ENCODE measurements at regions not wholly inside any gene's neighbourhood (a gene's known extent, or its start where the extent isn't known, plus 50 kb on each side); places are given as distances from the start of the nearest gene placed in this dataset.
"Not testable (repeated sequence)": the region's sequence is repeated elsewhere in the genome, so short reads cannot be mapped to it uniquely, and the experiment has no call there.

- Mint-ChIP-seq H3K4me3 (no peak overlapping the region), H3K27me3 (ENCODE audit: low read depth) (peaks cover 37% of the 10 kb centered on the region), H3K36me3 (ENCODE audit: low read depth) (no peaks in the 10 kb centered on the region), H3K4me1 (ENCODE audit: low read depth) (peaks cover 4% of the 10 kb centered on the region), H3K27ac (no peak overlapping the region), H3K9me3 (no peaks in the 10 kb centered on the region)
- no peak for DNase-seq (ENCODE audit: low spot score)
These were observed 117.6 kb downstream of the SEM1 start for GRCh38 chr7:96591900-96592676.

- Mint-ChIP-seq H3K36me3 (ENCODE audit: low read depth) (no peaks in the 10 kb centered on the region), H3K27me3 (ENCODE audit: low read depth) (peaks cover 31% of the 10 kb centered on the region), H3K27ac (no peak overlapping the region), H3K9me3 (no peaks in the 10 kb centered on the region), H3K4me1 (ENCODE audit: low read depth) (peaks cover 4% of the 10 kb centered on the region), H3K4me3 (no peak overlapping the region)
- DNase-seq (ENCODE audit: low spot score) = no peak
These were observed 118.3 kb downstream of the SEM1 start for GRCh38 chr7:96591159-96591899.

DNA sequence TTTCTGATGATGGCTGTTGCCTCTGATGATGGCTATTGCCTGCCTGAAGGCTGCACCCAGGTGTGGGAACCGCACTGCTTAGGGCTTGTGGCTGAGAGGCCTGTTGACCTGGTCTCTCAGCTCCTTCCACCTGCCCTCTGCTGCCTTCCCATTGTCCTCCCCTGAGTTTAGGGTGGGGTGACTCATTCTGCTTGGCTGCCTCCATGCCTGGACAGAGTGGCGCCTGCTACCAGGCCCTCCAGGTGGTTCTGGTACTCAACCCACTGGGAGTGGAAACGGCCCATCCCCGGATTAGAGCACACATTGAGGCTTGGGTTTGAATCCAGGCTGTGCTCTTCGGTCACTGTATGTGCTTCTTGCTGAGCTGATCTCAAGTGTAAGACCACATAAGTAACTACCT lies 120.6 kb downstream of the SEM1 start:
- H3K27me3 Mint-ChIP-seq (ENCODE audit: low read depth) = peaks cover 20% of the 10 kb centered on the region
- no peak overlapping the region for H3K27ac Mint-ChIP-seq
- DNase-seq (ENCODE audit: low spot score) = no peak
- no peaks in the 10 kb centered on the region for H3K9me3 Mint-ChIP-seq
- H3K4me3 Mint-ChIP-seq = no peak overlapping the region
- no peaks in the 10 kb centered on the region for H3K36me3 Mint-ChIP-seq (ENCODE audit: low read depth)
- peaks cover 4% of the 10 kb centered on the region for H3K4me1 Mint-ChIP-seq (ENCODE audit: low read depth)

GRCh38 chr7:96579119-96579518 lies 130.5 kb downstream of the SEM1 start:
- Mint-ChIP-seq H3K4me3 (no peak overlapping the region), H3K9me3 (no peaks in the 10 kb centered on the region), H3K27ac (no peak overlapping the region), H3K4me1 (ENCODE audit: low read depth) (no peaks in the 10 kb centered on the region), H3K36me3 (ENCODE audit: low read depth) (no peaks in the 10 kb centered on the region), H3K27me3 (ENCODE audit: low read depth) (no peaks in the 10 kb centered on the region)
- no peak for DNase-seq (ENCODE audit: low spot score)

GRCh38 chr7:96578606-96579005 lies 131.0 kb downstream of the SEM1 start:
- Mint-ChIP-seq H3K9me3 (no peaks in the 10 kb centered on the region), H3K4me3 (no peak overlapping the region), H3K4me1 (ENCODE audit: low read depth) (no peaks in the 10 kb centered on the region)

GRCh38 chr7:96563409-96563808 lies 146.2 kb downstream of the SEM1 start:
- Mint-ChIP-seq H3K36me3 (ENCODE audit: low read depth) (no peaks in the 10 kb centered on the region), H3K4me3 (no peak overlapping the region), H3K27me3 (ENCODE audit: low read depth) (peaks cover 9% of the 10 kb centered on the region), H3K27ac (no peak overlapping the region), H3K4me1 (ENCODE audit: low read depth) (no peaks in the 10 kb centered on the region), H3K9me3 (no peaks in the 10 kb centered on the region)
- DNase-seq (ENCODE audit: low spot score) = no peak

More at GRCh38 chr7:96578606-96579005, 131.0 kb downstream of the SEM1 start:
- H3K27ac Mint-ChIP-seq = no peak overlapping the region
- H3K36me3 Mint-ChIP-seq (ENCODE audit: low read depth) = no peaks in the 10 kb centered on the region
- no peaks in the 10 kb centered on the region for H3K27me3 Mint-ChIP-seq (ENCODE audit: low read depth)
- DNase-seq (ENCODE audit: low spot score) = no peak

DNA sequence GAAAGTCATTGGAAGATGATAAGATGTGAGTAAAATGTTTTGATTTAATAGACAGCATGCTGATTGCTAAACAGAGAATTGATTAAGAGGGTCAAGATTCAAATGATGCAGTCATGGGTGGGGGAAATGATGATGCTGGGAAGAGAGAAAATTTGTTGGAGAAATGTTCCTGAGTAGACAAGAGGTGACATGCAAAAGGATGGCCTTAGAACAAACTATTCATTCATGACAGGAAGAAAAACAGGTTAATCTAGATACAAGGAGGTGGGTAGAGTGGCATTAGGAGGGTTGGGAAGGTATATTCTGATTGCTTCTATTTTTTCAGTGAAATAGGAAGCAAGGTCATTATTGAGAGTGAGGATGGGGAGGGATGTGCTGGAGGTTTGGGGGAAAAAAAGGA lies 146.7 kb downstream of the SEM1 start:
- DNase-seq (ENCODE audit: low spot score) = no peak
- Mint-ChIP-seq H3K27ac (no peak overlapping the region), H3K9me3 (no peaks in the 10 kb centered on the region), H3K27me3 (ENCODE audit: low read depth) (peaks cover 9% of the 10 kb centered on the region), H3K36me3 (ENCODE audit: low read depth) (no peaks in the 10 kb centered on the region), H3K4me1 (ENCODE audit: low read depth) (no peaks in the 10 kb centered on the region), H3K4me3 (no peak overlapping the region)

DNA sequence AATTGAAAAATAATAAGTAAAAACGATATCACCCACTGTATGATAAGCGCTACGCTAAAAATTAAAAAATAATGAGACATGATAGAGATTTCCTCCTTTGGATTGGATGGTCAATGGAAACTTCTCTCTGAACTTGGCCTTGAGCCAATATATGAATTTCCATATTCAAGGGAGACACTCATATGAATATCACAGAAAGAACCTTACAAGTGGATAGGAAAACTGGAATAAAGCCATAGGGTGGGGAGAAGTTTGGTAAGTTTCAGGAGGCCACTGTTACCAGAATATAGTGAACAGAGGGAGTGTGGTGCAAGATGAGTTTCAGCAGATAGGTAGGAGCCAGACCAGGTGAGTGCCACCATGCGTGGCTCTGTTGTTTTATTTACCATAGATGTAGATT lies 147.2 kb downstream of the SEM1 start:
- Mint-ChIP-seq H3K36me3 (ENCODE audit: low read depth) (no peaks in the 10 kb centered on the region), H3K4me3 (no peak overlapping the region), H3K9me3 (no peaks in the 10 kb centered on the region), H3K27ac (no peak overlapping the region), H3K27me3 (ENCODE audit: low read depth) (peaks cover 9% of the 10 kb centered on the region), H3K4me1 (ENCODE audit: low read depth) (no peaks in the 10 kb centered on the region)
- DNase-seq (ENCODE audit: low spot score) = no peak

DNA sequence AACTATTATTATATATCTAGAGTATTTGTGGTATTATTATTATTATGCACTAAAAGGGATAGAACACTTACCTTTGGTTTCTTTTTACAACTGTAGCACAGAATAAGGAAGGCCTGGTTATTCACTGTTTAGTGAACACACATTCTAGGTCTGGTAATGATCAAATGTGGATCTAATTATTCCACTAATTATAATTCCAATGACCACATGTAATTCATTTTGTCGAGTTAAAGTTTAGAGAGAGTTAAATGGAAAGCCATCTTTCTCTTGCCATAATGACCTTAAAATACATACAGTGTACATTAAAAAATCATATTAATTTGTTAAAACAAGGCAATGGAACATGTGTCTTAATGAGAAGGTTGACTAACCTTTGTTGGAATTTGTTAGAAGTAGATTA lies 147.8 kb downstream of the SEM1 start:
- Mint-ChIP-seq H3K4me1 (ENCODE audit: low read depth) (no peaks in the 10 kb centered on the region), H3K27me3 (ENCODE audit: low read depth) (peaks cover 9% of the 10 kb centered on the region), H3K9me3 (no peaks in the 10 kb centered on the region), H3K4me3 (no peak overlapping the region), H3K27ac (no peak overlapping the region), H3K36me3 (ENCODE audit: low read depth) (no peaks in the 10 kb centered on the region)
- no peak for DNase-seq (ENCODE audit: low spot score)

DNA sequence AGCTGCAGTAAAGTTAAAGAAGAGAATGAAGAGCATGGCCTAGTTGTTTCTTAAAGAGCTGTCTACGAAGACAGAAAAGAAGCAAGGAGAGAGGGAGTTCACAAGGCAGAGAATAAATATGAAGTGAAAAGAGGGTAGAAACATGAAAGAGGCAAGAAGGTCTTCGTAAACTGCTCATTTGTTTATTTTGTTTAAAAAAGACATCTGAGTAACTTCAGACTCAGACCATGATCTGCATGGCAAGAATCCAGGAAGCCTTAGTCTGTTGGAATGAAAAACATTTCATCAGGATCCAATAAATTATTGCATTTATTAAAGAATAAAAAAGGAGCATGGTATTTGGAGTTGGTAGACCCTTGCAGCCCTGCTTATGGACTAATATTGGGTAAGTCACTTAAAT lies 151.1 kb downstream of the SEM1 start:
- H3K27me3 Mint-ChIP-seq (ENCODE audit: low read depth) = peaks cover 3% of the 10 kb centered on the region
- DNase-seq (ENCODE audit: low spot score) = no peak
- no peaks in the 10 kb centered on the region for H3K4me1 Mint-ChIP-seq (ENCODE audit: low read depth)
- H3K27ac Mint-ChIP-seq = no peak overlapping the region
- no peak overlapping the region for H3K4me3 Mint-ChIP-seq
- no peaks in the 10 kb centered on the region for H3K36me3 Mint-ChIP-seq (ENCODE audit: low read depth)
- no peaks in the 10 kb centered on the region for H3K9me3 Mint-ChIP-seq

DNA sequence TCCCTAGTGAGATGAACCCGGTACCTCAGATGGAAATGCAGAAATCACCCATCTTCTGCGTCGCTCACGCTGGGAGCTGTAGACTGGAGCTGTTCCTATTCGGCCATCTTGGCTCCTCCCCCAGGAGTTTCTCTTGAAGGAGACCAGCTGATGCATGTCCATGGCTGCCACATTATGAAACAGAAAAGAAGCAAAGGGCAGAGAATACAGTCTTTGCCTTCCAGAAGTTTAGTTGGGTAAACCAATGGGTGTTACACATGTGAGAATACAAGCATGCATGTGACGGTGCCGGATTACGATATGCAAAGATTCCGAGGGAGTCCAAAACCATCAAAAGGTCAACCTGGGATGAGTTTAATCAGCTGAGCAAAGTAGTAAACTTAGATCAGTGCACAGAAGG lies 151.6 kb downstream of the SEM1 start:
- H3K4me1 Mint-ChIP-seq (ENCODE audit: low read depth) = no peaks in the 10 kb centered on the region
- no peak overlapping the region for H3K4me3 Mint-ChIP-seq
- H3K36me3 Mint-ChIP-seq (ENCODE audit: low read depth) = no peaks in the 10 kb centered on the region
- H3K27me3 Mint-ChIP-seq (ENCODE audit: low read depth) = peaks cover 3% of the 10 kb centered on the region
- DNase-seq (ENCODE audit: low spot score) = no peak
- H3K27ac Mint-ChIP-seq = no peak overlapping the region
- H3K9me3 Mint-ChIP-seq = no peaks in the 10 kb centered on the region

DNA sequence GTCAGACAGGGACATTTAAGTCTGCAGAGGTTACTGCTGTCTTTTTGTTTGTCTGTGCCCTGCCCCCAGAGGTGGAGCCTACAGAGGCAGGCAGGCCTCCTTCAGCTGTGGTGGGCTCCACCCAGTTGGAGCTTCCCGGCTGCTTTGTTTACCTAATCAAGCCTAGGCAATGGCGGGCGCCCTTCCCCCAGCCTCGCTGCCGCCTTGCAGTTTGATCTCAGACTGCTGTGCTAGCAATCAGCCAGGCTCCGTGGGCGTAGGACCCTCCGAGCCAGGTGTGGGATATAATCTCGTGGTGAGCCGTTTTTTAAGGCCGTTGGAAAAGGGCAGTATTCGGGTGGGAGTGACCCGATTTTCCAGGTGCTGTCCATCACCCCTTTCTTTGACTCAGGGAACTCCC lies 152.0 kb downstream of the SEM1 start:
- not testable (repeated sequence) for H3K4me3 Mint-ChIP-seq; H3K4me1 Mint-ChIP-seq (ENCODE audit: low read depth); DNase-seq (ENCODE audit: low spot score); H3K36me3 Mint-ChIP-seq (ENCODE audit: low read depth); H3K9me3 Mint-ChIP-seq; H3K27ac Mint-ChIP-seq; H3K27me3 Mint-ChIP-seq (ENCODE audit: low read depth)

GRCh38 chr7:96548664-96549063 lies 161.0 kb downstream of the SEM1 start:
- H3K36me3 Mint-ChIP-seq (ENCODE audit: low read depth) = no peaks in the 10 kb centered on the region
- no peak for DNase-seq (ENCODE audit: low spot score)
- peaks cover 2% of the 10 kb centered on the region for H3K27me3 Mint-ChIP-seq (ENCODE audit: low read depth)
- H3K4me1 Mint-ChIP-seq (ENCODE audit: low read depth) = no peaks in the 10 kb centered on the region
- H3K27ac Mint-ChIP-seq = no peak overlapping the region
- H3K4me3 Mint-ChIP-seq = no peak overlapping the region
- no peaks in the 10 kb centered on the region for H3K9me3 Mint-ChIP-seq

DNA sequence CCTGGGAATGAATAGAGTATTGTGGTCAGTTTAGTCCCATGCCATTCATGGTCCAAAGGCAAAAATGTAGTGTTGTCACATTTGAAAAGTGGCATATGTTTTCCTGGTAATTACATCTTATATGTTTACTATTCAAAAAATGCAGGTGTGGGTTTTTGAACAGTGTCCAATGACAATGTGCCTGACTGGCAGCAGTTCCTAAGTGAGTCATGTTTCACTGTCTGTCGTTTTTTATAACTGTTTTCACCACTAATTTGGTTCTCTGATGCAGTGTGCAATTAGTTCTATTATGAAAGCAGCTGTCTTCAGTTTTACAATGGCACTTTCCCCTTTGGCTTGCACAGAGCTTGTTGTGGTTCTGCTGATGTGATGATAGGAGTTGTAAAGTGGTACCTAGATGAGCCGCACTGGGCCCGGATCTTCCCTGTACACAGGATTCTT lies 162.3 kb downstream of the SEM1 start:
- Mint-ChIP-seq H3K4me3 (no peak overlapping the region), H3K4me1 (ENCODE audit: low read depth) (no peaks in the 10 kb centered on the region), H3K27ac (no peak overlapping the region), H3K27me3 (ENCODE audit: low read depth) (peaks cover 6% of the 10 kb centered on the region), H3K36me3 (ENCODE audit: low read depth) (no peaks in the 10 kb centered on the region), H3K9me3 (no peaks in the 10 kb centered on the region)
- DNase-seq (ENCODE audit: low spot score) = no peak
